CD4-positive, alpha-beta T cell treated with Interleukin-17A for 4 hours (primary cell): ENCODE measurements at regions not wholly inside any gene's neighbourhood (a gene's known extent, or its start where the extent isn't known, plus 50 kb on each side); places are given as distances from the start of the nearest gene placed in this dataset.

ENCODE experiments used
- DNase-seq: peaks from one replicate; pipeline ENCODE4 v3.0.0-alpha.2; 2020; ENCODE audit warnings: mixed read lengths

DNA sequence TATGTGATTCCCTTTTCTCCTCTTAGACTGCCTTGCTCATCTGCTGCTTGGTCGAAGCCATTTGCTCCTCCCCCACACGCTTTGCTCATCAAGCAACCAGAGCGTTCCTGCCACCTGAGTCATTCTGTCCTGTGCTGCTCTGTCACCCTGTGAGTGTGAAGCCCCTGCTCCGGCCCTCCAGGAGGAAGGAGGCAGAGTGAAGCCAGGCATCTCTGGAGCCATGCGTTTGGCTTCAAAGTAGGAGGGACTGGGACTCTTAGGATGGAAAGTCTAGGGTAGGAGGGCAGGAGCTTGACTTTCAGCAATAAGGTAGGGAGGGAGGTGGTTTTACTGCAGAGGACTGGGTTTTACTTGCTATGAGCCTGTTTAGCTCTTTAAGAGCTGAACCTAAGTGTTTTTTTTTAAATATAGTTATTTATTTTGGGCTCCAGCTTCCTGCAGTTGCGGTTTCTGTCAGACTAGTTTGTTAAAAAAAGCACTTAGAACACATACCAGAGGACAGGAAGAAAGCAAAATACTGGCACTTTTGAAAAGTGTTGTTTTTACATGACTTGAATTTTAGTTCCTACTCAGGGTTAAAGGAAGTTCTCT lies 63.6 kb downstream of the SPINK2 start:
- DNase-seq: peak; percentile 86

DNA sequence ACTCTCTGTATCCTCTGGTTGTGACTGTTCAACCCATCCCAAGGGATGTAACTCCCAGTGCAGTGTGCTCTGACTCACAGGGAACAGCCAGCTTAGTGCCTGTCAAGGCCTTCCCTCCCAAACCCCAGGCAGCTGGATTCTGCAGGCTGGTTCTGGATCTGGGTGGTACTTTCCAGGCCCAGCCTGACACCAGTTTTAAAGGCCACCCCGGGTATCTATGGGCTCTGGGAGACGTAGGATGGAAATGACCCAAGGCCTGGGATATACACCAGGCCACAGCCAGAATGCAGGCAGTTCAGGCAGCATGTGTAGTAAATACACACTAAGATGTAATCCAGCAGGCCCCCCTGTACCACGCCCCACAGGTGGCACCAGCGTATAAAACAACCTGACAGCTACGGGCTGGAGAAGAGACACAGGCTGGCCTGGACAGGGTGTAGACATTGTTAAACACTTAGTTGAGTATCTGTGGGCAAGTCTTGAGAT lies 64.2 kb downstream of the SPINK2 start:
- DNase-seq: peak; percentile 62

DNA sequence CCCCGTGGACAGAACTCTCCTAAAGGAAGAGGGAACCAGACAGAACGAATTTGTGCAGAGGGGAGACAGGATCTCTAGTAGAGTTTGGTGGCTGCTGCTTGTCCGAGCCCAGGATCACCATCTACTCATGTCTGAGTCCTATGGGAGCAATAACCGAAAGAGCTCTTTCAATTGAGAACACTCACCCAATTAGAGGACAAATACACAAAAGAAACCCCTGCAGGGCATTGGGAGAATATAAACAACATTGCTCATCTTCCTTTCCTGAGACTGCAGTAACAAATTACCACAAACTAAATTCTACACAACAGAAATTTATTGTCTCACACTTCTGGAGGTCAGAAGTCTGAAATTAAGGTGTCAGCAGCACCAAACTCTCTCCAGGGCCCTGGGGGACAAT lies 65.6 kb downstream of the SPINK2 start:
- DNase-seq: no peak

DNA sequence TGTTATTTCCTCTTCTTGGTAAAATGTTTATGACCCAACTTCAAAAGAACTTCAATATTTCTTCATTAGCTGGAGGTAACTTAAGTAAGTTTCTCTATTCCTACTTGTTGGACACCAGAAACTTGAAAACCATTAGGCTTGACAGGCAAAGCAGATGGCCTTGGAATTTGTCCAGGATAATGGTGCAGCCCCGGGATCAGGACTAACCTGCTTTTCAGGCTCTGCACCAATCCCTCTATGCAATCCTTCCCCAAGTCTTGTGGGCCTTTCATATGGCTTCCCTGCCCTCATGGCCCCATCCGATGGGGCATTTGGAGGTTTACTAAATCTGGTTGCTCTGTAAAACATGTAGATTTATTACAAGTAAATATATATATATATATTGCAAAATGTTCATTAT lies 68.5 kb downstream of the SPINK2 start:
- no peak for DNase-seq

DNA sequence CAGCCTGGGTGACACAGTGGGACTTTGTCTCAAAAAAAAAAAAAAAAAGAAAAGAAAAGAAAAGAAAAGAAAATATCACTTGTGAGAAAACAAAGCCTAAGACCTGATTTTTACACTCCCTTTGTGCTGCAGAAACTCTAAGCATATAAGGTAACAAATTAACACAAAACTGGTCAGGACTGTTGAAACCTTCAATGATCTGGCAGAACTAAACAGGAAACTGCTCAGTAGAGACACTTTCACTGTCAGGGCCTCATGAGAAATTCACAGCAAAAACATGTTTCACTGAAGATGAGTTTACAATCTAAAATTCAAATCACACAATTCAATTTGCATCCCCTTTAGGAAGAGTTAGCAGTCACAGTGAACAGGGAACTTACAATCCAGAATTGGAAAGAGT lies 69.1 kb upstream of the HOPX start:
- no peak for DNase-seq

DNA sequence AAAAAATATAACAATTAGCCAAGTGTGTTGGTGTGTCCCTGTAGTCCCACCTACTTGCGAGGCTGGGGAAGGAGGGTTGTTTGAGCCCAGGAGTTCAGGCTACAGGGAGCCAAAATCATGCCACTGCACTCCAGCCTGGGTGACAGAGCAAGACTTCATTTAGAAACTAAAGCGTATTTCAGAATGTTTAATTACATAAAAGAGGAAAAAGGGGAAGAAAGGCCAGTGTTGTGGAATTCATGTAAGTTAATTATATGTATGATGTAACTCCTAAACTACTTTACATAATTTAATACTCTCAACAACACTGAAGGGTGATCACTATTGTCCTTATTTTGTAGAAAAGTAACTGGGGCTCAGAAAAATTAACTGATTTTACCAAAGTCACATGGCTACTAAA lies 67.2 kb upstream of the HOPX start:
- no peak for DNase-seq

DNA sequence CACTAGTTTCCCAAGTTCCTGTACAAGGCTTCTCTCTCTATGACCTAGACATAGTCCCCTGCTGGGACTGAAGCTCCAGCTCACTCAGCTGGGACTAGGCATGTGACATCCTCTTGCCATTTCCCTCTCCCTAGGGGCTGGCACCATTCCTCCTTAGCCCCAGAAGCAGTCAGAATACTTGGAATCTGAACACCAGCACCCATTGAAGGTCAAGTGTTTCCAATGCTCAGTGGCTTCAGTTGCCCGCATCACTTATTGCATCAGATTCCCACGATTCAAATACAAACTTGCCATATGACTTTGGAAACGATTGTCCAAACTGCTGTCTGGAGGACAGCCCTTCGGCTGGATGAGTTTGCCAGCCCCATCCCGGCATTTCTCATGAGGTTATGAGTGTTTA lies 65.5 kb upstream of the HOPX start:
- DNase-seq: no peak

DNA sequence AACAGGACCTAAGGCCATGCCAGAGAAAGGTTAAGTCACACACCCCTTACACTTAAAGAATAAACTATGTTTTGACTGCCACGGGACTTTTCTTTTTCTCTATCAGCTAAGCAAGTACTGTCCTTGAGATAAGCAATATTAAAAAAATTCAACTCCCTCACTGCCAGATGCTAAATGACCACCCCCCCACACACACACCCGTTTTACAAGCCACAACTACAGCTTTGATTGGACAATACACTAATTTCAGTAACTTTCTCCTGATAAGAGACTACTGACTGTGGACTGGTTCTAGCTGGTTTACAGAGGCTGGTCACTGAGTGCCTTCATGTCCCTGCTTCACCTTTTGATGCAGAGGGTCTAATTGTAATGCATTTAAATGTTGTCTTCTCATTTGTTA lies 63.9 kb upstream of the HOPX start:
- DNase-seq: no peak

DNA sequence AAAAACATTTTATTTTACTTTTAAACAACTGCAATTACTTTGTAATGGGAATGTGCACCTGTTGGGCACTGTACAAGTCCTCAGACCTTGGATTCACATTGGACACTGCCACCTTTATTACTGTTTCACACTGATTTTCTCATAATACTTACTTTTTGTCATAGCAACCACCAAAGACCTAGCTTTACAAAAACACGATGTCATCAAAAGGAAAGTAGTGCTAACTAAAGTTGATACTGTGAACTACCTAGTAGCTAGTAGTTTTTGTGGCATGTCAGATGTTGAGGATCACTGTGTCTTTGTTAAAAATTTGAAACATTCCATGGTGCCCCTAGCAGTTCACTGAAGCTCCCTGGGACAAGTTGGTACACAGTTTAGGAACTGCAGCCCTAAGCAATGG lies 62.9 kb upstream of the HOPX start:
- no peak for DNase-seq

DNA sequence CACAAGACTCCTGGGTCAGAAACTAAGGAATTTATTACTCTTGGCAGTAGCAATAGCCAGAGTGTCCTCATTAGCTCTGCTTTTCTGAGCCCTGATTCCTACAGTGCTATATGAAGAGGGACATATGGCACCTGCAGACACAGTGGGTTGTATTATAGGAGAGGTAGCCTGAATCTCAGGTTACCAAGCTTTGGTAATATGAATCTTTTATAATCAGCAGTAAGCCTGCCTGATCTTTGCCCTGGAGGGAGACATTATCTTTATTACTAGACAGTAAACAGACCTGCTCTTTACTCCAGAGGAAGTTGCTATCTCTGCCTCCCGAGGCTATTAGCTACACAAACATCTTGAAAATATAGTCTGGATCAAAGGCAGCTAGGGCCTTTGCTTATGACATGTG lies 62.5 kb upstream of the HOPX start:
- no peak for DNase-seq

DNA sequence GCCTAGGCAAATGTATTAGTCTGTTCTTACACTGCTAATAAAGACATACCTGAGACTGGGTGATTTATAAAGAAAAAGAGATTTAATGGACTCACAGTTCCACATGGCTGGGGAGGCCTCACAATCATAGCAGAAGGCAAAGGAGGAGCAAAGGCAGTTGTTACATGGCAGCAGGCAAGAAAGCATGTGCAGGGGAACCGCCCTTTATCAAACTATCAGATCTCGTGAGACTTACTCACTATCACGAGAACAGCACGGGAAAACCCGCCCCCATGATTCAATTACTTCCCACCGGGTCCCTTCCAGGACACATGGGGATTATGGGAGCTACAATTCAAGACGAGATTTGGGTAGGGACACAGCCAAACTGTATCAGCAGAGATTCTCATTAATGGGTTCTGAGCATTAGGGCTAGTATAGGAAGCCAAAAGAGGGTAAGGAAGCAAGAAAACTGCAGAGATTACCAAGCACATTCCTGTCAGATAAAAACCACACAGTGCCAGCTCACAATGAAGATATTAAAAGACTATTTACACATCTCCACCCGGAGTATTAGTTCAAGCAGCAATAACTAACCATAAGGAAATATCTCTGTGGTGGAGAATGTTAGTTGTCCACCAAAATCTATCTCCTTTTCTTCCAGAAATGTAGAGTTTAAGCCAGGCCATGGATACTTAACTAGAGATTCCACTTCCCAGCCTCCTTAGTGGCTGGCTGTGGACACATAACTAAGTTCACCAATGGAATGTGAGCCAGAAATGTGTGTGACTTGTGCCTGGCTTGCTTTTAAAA lies 61.2 kb upstream of the HOPX start:
- DNase-seq: no peak

DNA sequence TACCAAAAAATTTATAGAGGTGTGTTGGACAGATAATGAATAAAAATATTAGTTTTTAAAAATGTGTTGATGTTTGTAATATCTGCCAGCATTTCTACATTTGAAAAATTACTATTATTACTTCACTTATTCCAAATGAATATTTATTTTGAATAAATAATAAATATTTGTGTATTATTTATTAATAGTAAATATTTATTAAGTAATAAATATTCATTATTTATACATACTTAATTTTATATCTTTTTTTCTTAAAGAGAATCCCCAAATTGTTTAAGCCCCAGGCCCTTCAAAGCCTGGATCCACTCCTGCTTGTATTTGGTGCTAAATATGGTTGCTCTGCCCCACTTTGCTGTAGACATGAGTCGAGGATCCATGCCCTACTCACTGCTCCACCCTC lies 60.5 kb upstream of the HOPX start:
- no peak for DNase-seq

DNA sequence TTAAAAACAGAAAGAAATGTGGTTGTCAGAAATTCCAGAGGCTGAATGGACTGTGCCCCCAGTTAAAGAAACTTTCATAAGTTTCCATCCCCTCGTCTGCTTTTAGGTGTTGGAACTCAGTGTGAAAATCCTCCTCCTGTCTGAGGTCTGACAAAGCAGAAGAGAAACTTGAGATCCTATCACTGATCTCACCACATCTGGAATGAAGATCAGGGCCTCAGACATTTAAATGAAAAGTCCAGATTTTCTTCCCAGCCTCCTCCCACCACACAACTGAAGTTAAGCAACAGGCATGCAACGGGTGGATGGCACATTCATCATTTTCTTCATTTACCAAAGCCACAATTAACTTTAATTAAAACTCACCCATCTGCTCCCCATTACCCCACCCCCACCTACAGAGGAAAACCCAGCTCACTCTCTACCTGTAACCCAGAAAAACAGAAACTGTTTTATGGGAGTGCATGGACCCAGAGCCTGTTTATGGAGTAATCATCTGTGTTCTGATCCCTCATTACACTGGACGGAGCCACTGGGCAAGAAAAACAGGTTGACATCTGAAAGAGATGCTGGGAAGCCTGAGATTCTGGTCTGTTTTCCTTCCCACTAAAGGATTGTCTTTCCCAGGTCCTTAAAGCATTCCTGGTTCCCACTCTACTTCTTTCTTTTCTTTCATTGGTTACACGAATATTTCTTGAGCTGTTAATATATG lies 58.1 kb upstream of the HOPX start:
- no peak for DNase-seq

DNA sequence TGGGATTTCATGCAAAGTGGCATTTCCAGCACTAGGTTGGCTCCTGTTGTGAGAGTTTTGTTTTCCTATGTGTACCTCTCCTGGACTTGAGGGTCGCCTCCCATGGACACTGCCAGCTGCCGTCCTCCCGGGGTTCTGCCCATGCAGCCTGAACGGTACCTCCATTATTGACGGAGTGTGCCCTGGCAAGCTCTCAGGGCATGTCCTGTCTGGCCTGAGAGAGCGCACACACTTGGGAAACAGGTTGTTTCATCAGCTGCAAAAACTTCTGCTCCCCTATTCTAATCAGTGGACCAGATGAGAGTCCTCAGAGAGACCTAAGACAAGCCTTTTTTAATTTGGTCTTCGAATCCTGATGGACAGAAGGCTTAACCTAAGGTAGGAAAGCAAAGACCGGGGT lies 56.6 kb upstream of the HOPX start:
- no peak for DNase-seq

DNA sequence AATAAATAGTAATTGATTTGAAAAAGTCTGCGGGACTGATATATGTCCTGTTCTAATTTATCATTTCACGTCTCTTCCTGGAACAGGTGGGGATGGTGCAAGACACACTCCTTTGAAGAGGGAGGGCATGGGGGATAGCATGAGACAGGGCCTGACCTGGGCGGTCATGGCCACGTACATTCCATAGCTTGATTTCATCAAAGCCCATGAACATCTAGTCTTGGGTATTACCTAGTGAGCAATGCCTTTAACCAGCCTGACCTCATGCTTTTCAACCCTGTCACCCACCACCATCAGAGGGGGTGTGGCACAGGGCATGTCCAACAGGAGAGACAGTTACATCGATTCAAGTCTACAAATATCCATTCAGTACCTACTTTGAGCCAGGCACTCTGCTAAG lies 52.3 kb upstream of the HOPX start:
- no peak for DNase-seq

DNA sequence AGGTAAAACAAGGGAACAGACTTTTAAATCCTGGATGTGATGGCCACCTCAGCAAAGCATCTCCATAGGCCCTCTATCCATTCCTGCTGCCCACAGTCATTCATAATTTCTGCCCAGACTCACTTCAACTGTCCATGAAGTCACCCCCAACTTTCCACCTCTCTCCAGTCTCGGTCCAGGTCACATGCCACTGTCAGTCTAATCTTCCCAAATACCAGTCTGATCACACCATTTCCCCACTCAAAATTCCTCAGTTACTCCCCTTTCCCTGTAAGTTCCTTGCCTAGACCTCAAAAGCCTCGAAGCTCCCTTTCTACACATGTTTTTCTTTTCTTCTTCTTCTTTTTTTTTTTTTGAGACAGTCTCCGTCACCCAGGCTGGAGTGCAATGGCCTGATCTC lies 51.2 kb upstream of the HOPX start:
- no peak for DNase-seq

DNA sequence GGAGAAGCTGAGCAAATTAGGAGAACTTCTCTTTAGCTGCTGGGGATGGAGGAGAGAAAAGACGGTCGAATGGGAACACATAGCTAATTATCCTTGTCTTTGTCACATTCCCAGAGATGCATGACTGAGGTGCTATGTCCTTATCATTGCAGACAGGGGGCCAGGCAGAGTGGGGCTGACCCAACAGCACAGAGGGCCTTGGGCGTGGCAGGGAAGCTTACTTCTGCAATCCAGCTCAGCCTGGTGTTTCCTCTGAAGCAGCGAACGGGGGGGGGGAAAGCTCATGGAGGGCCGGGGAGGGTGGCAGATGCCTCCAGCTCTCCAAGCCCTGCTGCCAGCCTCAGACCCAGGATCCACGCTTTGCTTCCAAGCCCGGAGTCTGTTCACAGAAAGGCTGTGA lies 50.8 kb upstream of the HOPX start:
- DNase-seq: no peak
